A673 (cell line): ENCODE measurements at regions not wholly inside any gene's neighbourhood (a gene's known extent, or its start where the extent isn't known, plus 50 kb on each side); places are given as distances from the start of the nearest gene placed in this dataset.
"Not testable (repeated sequence)": the region's sequence is repeated elsewhere in the genome, so short reads cannot be mapped to it uniquely, and the experiment has no call there.

ENCODE experiments used
- CTCF ChIP-seq: fragments of 300-800, 200-600 bp; sonication (generic); conservative IDR thresholded peaks from 2 replicates; pipeline ENCODE4 v1.5.1; 2017; ENCODE audit warnings: low read depth, mild to moderate bottlenecking, antibody characterized with exemption, low read length, moderate library complexity, mixed read lengths
- EZH2 ChIP-seq: fragments of 200-600 bp; sonication (generic); IDR thresholded peaks from 2 replicates; pipeline ENCODE4 v1.6.1; 2017; ENCODE audit warnings: borderline replicate concordance, low read depth, mild to moderate bottlenecking, mixed read lengths, antibody characterized with exemption, low read length; ENCODE audit not compliant: poor library complexity, severe bottlenecking

- TF ChIP-seq CTCF, EZH2: not testable (repeated sequence)
Observed at GRCh38 chr16:64662312-64662711, 459.6 kb downstream of the CDH11 start.
